H1 (cell line): ENCODE measurements at regions not wholly inside any gene's neighbourhood (a gene's known extent, or its start where the extent isn't known, plus 50 kb on each side); places are given as distances from the start of the nearest gene placed in this dataset.

Experiments
- CTCF ChIA-PET: fragments of 300-600 bp; sonication (Branson Sonifier 250); formaldehyde crosslinking; loops from one replicate; lab custom pipeline; 2021; ENCODE audit not compliant: partially characterized antibody; lab: Charles Lee
- POLR2A ChIA-PET: fragments of 300-600 bp; sonication (Branson Sonifier 250); formaldehyde crosslinking; loops from one replicate; lab custom pipeline; 2021; ENCODE audit warnings: inconsistent platforms; ENCODE audit not compliant: partially characterized antibody; lab: Charles Lee
- DNase-seq, 2 experiments: peaks; one replicate each; pipeline versions ENCODE4 v3.0.0 to v3.0.0-alpha.2; 2010 to 2022; ENCODE audit warnings: low spot score in 2 of 2, low read depth in 1 of 2, mixed read lengths in 1 of 2
- FAIRE-seq: peaks from 2 replicates; lab custom pipeline; 2011; peaks lifted over from hg19 to GRCh38; lab: Jason Lieb, UNC
- H2AFZ ChIP-seq: 2 replicates; pipeline ENCODE4 v1.8.1; 2012; ENCODE audit warnings: low read length, inconsistent platforms
- H2AK5ac ChIP-seq: 2 replicates; pipeline ENCODE4 v1.6.1; 2013; ENCODE audit warnings: low read depth, low read length
- H2BK120ac ChIP-seq: replicated peaks from 2 replicates; pipeline ENCODE3; 2013; ENCODE audit warnings: low read depth, low read length, inconsistent platforms
- H2BK12ac ChIP-seq: 2 replicates; pipeline ENCODE4 v1.6.1; 2013; ENCODE audit warnings: low read depth, low read length
- H2BK15ac ChIP-seq: 2 replicates; pipeline ENCODE4 v1.6.1; 2013; ENCODE audit warnings: low read length
- H2BK20ac ChIP-seq: 2 replicates; pipeline ENCODE4 v1.6.1; 2013; ENCODE audit warnings: low read length
- H2BK5ac ChIP-seq: 2 replicates; pipeline ENCODE4 v1.6.1; 2013; ENCODE audit warnings: low read depth, low read length
- H3K14ac ChIP-seq: 2 replicates; pipeline ENCODE4 v1.6.1; 2013; ENCODE audit warnings: inconsistent platforms; ENCODE audit not compliant: insufficient read length
- H3K18ac ChIP-seq: 2 replicates; pipeline ENCODE4 v1.6.1; 2013; ENCODE audit warnings: low read length; ENCODE audit errors: extremely low read depth
- H3K23ac ChIP-seq: 2 replicates; pipeline ENCODE4 v1.6.1; 2013; ENCODE audit warnings: inconsistent platforms; ENCODE audit not compliant: insufficient read length
- H3K23me2 ChIP-seq: 2 replicates; pipeline ENCODE4 v1.6.1; 2013; ENCODE audit warnings: low read depth, low read length
- H3K27ac ChIP-seq: 2 replicates; pipeline ENCODE4 v1.6.1; 2011; ENCODE audit warnings: low read depth, low read length, inconsistent platforms
- H3K27me3 ChIP-seq, 4 experiments: replicated peaks in 1 of 4; 1 replicate in 1 of 4; 2 replicates in 3 of 4; pipeline versions ENCODE4 v1.6.1 to v1.8.1; 2011 to 2013; ENCODE audit warnings: low read length in 3 of 4, mild to moderate bottlenecking in 3 of 4, inconsistent platforms in 2 of 4, mixed read lengths in 2 of 4, moderate library complexity in 1 of 4; ENCODE audit not compliant: control insufficient read depth in 3 of 4, insufficient read depth in 3 of 4; ENCODE audit errors: extremely low read depth in 1 of 4
- H3K36me3 ChIP-seq, 4 experiments: 2 replicates each; pipeline versions ENCODE4 v1.6.1 to v1.8.1; 2011 to 2013; ENCODE audit warnings: mild to moderate bottlenecking in 4 of 4, low read length in 3 of 4, moderate library complexity in 2 of 4, control low read depth in 1 of 4, inconsistent platforms in 1 of 4; ENCODE audit not compliant: insufficient read depth in 4 of 4, control insufficient read depth in 2 of 4
- H3K4ac ChIP-seq: replicated peaks from 2 replicates; pipeline ENCODE3; 2013; ENCODE audit warnings: low read length, low read depth, mixed read lengths, inconsistent platforms; ENCODE audit not compliant: insufficient read length
- H3K4me1 ChIP-seq, 4 experiments: replicated peaks in 1 of 4; 1 replicate in 1 of 4; 2 replicates in 3 of 4; pipeline versions ENCODE4 v1.6.1 to v1.8.1; 2011 to 2013; ENCODE audit warnings: low read length in 3 of 4, inconsistent platforms in 2 of 4, mixed read lengths in 1 of 4; ENCODE audit not compliant: insufficient read depth in 4 of 4, control insufficient read depth in 3 of 4
- H3K4me2 ChIP-seq, 2 experiments: 2 replicates each; pipeline versions ENCODE4 v1.6.1 to v1.8.1; 2011 to 2013; ENCODE audit warnings: low read depth in 2 of 2, low read length in 2 of 2, control low read depth in 1 of 2, inconsistent platforms in 1 of 2, mild to moderate bottlenecking in 1 of 2; ENCODE audit not compliant: insufficient read depth in 1 of 2
- H3K4me3 ChIP-seq, 4 experiments: fragments of 200-600, 300-600 bp in 1 of 4; sonication (generic), shearing (Covaris generic), sonication (Bioruptor Twin) in 1 of 4; 2 replicates each; pipeline versions ENCODE4 v1.5.1 to v1.8.1; 2011 to 2016; ENCODE audit warnings: low read length in 4 of 4, low read depth in 3 of 4, control low read depth in 2 of 4, inconsistent platforms in 2 of 4, mild to moderate bottlenecking in 2 of 4, mixed read lengths in 1 of 4, moderate library complexity in 1 of 4; ENCODE audit not compliant: insufficient read depth in 2 of 4; ENCODE audit errors: extremely low read depth in 1 of 4
- H3K56ac ChIP-seq: replicated peaks from 2 replicates; pipeline ENCODE3; 2013; ENCODE audit warnings: low read depth, mild to moderate bottlenecking, mixed read lengths, low read length, inconsistent platforms; ENCODE audit not compliant: insufficient read length
- H3K79me1 ChIP-seq: 2 replicates; pipeline ENCODE4 v1.6.1; 2013; ENCODE audit warnings: low read depth, low read length, control low read depth
- H3K79me2 ChIP-seq, 2 experiments: 2 replicates each; pipeline versions ENCODE4 v1.6.1 to v1.8.1; 2012 to 2013; ENCODE audit warnings: low read length in 2 of 2, mild to moderate bottlenecking in 2 of 2, inconsistent platforms in 1 of 2; ENCODE audit not compliant: insufficient read depth in 2 of 2, control insufficient read depth in 1 of 2
- H3K9ac ChIP-seq, 4 experiments: replicated peaks in 1 of 4; 1 replicate in 1 of 4; 2 replicates in 3 of 4; pipeline versions ENCODE4 v1.6.1 to v1.8.1; 2011 to 2013; ENCODE audit warnings: low read depth in 3 of 4, low read length in 3 of 4, control low read depth in 2 of 4, mild to moderate bottlenecking in 2 of 4, moderate library complexity in 2 of 4, inconsistent platforms in 1 of 4; ENCODE audit errors: extremely low read depth in 1 of 4
- H3K9me3 ChIP-seq, 2 experiments: 2 replicates each; pipeline versions ENCODE4 v1.6.1 to v1.8.1; 2012 to 2013; ENCODE audit warnings: mild to moderate bottlenecking in 2 of 2, moderate library complexity in 2 of 2, control low read depth in 1 of 2, inconsistent platforms in 1 of 2, low read depth in 1 of 2, low read length in 1 of 2, mixed read lengths in 1 of 2; ENCODE audit not compliant: insufficient read depth in 2 of 2
- H4K20me1 ChIP-seq, 2 experiments: replicated peaks in 1 of 2; 2 replicates each; pipeline versions ENCODE3 to v1.8.1; 2011 to 2013; ENCODE audit warnings: inconsistent platforms in 2 of 2, low read length in 2 of 2, mild to moderate bottlenecking in 1 of 2; ENCODE audit not compliant: insufficient read depth in 2 of 2, control insufficient read depth in 1 of 2
- H4K5ac ChIP-seq: 2 replicates; pipeline ENCODE4 v1.6.1; 2013; ENCODE audit warnings: low read length, low read depth, mixed read lengths, inconsistent platforms; ENCODE audit not compliant: insufficient read length
- H4K8ac ChIP-seq: 2 replicates; pipeline ENCODE4 v1.8.0; 2013; ENCODE audit warnings: mild to moderate bottlenecking, moderate library complexity, low read length, inconsistent platforms; ENCODE audit not compliant: insufficient read depth; ENCODE audit errors: extremely low read depth
- H4K91ac ChIP-seq: replicated peaks from 2 replicates; pipeline ENCODE3; 2013; ENCODE audit warnings: low read length, mixed read lengths, inconsistent platforms; ENCODE audit not compliant: insufficient read length
- BACH1 ChIP-seq: IDR thresholded peaks from 2 replicates; pipeline ENCODE4 v1.6.1; 2012; ENCODE audit warnings: low read length, improper control_type of control experiment
- CBX8 ChIP-seq: fragments of 300-800, 300-1000 bp; sonication (generic); IDR thresholded peaks from 2 replicates; pipeline ENCODE4 v1.7.1; 2016; ENCODE audit warnings: low read depth, low read length, borderline replicate concordance
- CHD2 ChIP-seq: IDR thresholded peaks from 2 replicates; pipeline ENCODE4 v1.6.1; 2012; ENCODE audit warnings: low read length, improper control_type of control experiment
- EGR1 ChIP-seq: IDR thresholded peaks from 2 replicates; pipeline ENCODE4 v1.6.1; 2011; ENCODE audit warnings: low read depth, low read length, borderline replicate concordance
- RXRA ChIP-seq: IDR thresholded peaks from 2 replicates; pipeline ENCODE4 v1.6.1; 2011; ENCODE audit warnings: low read depth, mild to moderate bottlenecking, low read length, moderate library complexity; ENCODE audit not compliant: insufficient read depth
- TEAD4 ChIP-seq: IDR thresholded peaks from 2 replicates; pipeline ENCODE4 v1.6.1; 2012; ENCODE audit warnings: low read depth, low read length, inconsistent platforms, mixed read lengths
- WGBS, 2 experiments: shearing (Covaris generic) in 1 of 2; methylation state at CpG; one replicate each; pipeline versions ENCODE4 v1.1.6 to v1.1.7; 2013 to 2015; ENCODE audit warnings: low lambda C conversion rate in 2 of 2, mixed read lengths in 2 of 2, inconsistent platforms in 1 of 2, low coverage in 1 of 2, missing lambda C conversion rate in 1 of 2; ENCODE audit not compliant: insufficient replicate concordance in 2 of 2, insufficient coverage in 1 of 2, insufficient read length in 1 of 2; ENCODE audit errors: extremely low coverage in 1 of 2, missing lambda C conversion rate in 1 of 2; 5-methylcytosine and 5-hydroxymethylcytosine counted together
- TF ChIP-seq, protein P1 (sequence below): IDR thresholded peaks from 2 replicates; pipeline ENCODE4 v1.6.1; 2011; ENCODE audit warnings: low read depth, mild to moderate bottlenecking, low read length; ENCODE audit not compliant: insufficient read depth
- TF ChIP-seq, protein P2 (sequence below): IDR thresholded peaks from 2 replicates; pipeline ENCODE4 v1.6.1; 2012; ENCODE audit warnings: inconsistent platforms
- TF ChIP-seq, protein P3 (sequence below): IDR thresholded peaks from 2 replicates; pipeline ENCODE4 v1.6.1; 2011; ENCODE audit warnings: low read length, improper control_type of control experiment
- TF ChIP-seq, protein P4 (sequence below): IDR thresholded peaks from 2 replicates; pipeline ENCODE4 v1.6.1; 2012; ENCODE audit warnings: low read length, inconsistent platforms

DNA sequence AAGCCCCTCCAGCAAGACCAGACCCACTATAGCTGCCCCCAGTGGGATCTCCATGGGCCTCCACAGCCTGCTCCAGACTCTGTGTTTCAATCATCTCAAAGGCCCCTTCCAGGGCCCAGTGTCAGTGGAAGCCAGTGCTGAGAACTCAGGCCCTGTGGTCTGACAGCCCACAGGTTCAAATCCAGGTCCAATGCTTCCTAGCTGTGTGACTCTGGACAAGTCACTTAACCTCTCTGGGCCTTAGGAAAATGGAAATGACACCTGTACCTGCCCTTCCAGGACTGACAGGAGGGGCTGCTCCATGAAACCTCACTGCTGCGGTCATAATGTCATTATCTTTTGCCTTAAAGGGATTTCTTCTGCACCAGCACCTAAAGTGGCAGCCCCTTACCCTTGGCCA is 101.9 kb downstream of the NCOR2 start:
- Histone ChIP-seq H2BK5ac (no peak overlapping the region), H2BK20ac (no peak overlapping the region), H3K56ac (no peak overlapping the region), H2BK15ac (no peak overlapping the region), H2AFZ (no peak overlapping the region), H3K9me3 (no peaks in the 10 kb centered on the region; a peak in 1 of 4 replicates), H3K27ac (no peak overlapping the region), H3K36me3 (peaks cover 6 to 36% (median 29%) of the 10 kb centered on the region in 4 experiments; a peak in 7 of 8 replicates), H4K5ac (no peak overlapping the region), H4K8ac (no peak overlapping the region), H3K79me2 (peaks cover 6 to 27% of the 10 kb centered on the region in 2 experiments; a peak in 3 of 4 replicates), H3K23ac (no peak overlapping the region), H2AK5ac (no peak overlapping the region), H3K4me2 (no peak overlapping the region), H3K23me2 (peaks cover 7% of the 10 kb centered on the region; the same call in 1 of the 2 replicates), H2BK12ac (no peak overlapping the region), H4K20me1 (peaks cover 14 to 15% of the 10 kb centered on the region in 2 experiments), H3K9ac (no peak overlapping the region), H3K14ac (no peak overlapping the region), H3K18ac (no peak overlapping the region), H3K4ac (no peak overlapping the region), H2BK120ac (no peak overlapping the region), H4K91ac (no peak overlapping the region), H3K4me1 (peaks cover 0 to 5% (median 0%) of the 10 kb centered on the region in 4 experiments; a peak in 1 of 7 replicates), H3K4me3 (no peak overlapping the region), H3K79me1 (peaks cover 14% of the 10 kb centered on the region), H3K27me3 (no peaks in the 10 kb centered on the region)
- WGBS, 2 experiments: 100% methylated on average over 1 of the region's 1 CpG; no CpG with 5 or more reads in 1 of the 2 experiments
- FAIRE-seq (no peak), DNase-seq (no peak)
- POLR2A ChIA-PET: interaction anchor here (0.9 kb wide), 1 partner anchor 35 kb away, joined by 5 read pairs; no protein-coding TSS in a partner anchor
- CTCF ChIA-PET: interaction anchor here (1.2 to 1.8 kb wide), 4 partner anchors 14 to 118 kb away, joined by 3 to 5 read pairs (median 3); no protein-coding TSS in a partner anchor
- TF ChIP-seq, protein P1, sequence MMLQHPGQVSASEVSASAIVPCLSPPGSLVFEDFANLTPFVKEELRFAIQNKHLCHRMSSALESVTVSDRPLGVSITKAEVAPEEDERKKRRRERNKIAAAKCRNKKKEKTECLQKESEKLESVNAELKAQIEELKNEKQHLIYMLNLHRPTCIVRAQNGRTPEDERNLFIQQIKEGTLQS: no peak
- TF ChIP-seq EGR1: no peak
- TF ChIP-seq BACH1: no peak
- TF ChIP-seq, protein P2, sequence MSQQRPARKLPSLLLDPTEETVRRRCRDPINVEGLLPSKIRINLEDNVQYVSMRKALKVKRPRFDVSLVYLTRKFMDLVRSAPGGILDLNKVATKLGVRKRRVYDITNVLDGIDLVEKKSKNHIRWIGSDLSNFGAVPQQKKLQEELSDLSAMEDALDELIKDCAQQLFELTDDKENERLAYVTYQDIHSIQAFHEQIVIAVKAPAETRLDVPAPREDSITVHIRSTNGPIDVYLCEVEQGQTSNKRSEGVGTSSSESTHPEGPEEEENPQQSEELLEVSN: no peak
- TF ChIP-seq, protein P3, sequence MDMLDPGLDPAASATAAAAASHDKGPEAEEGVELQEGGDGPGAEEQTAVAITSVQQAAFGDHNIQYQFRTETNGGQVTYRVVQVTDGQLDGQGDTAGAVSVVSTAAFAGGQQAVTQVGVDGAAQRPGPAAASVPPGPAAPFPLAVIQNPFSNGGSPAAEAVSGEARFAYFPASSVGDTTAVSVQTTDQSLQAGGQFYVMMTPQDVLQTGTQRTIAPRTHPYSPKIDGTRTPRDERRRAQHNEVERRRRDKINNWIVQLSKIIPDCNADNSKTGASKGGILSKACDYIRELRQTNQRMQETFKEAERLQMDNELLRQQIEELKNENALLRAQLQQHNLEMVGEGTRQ: no peak
- no peak for TF ChIP-seq RXRA
- TF ChIP-seq CHD2: no peak
- no peak for TF ChIP-seq CBX8
- TF ChIP-seq TEAD4: no peak
- TF ChIP-seq, protein P4, sequence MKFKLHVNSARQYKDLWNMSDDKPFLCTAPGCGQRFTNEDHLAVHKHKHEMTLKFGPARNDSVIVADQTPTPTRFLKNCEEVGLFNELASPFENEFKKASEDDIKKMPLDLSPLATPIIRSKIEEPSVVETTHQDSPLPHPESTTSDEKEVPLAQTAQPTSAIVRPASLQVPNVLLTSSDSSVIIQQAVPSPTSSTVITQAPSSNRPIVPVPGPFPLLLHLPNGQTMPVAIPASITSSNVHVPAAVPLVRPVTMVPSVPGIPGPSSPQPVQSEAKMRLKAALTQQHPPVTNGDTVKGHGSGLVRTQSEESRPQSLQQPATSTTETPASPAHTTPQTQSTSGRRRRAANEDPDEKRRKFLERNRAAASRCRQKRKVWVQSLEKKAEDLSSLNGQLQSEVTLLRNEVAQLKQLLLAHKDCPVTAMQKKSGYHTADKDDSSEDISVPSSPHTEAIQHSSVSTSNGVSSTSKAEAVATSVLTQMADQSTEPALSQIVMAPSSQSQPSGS: no peak
